Keratinocyte (primary cell): ENCODE measurements at regions not wholly inside any gene's neighbourhood (a gene's known extent, or its start where the extent isn't known, plus 50 kb on each side); places are given as distances from the start of the nearest gene placed in this dataset.
"Not testable (repeated sequence)": the region's sequence is repeated elsewhere in the genome, so short reads cannot be mapped to it uniquely, and the experiment has no call there.

Source experiments
- DNase-seq: peaks from one replicate; pipeline ENCODE4 v3.0.0-alpha.2; 2011; ENCODE audit warnings: low read depth, missing footprints, low spot score
- FAIRE-seq: peaks from 2 replicates; lab custom pipeline; 2011; peaks lifted over from hg19 to GRCh38; lab: Jason Lieb, UNC
- H2AFZ ChIP-seq: 2 replicates; pipeline ENCODE4 v1.6.0; 2012; ENCODE audit warnings: low read length, control low read depth, inconsistent platforms; ENCODE audit not compliant: control insufficient read depth
- H3K27ac ChIP-seq: 2 replicates; pipeline ENCODE4 v1.5.1; 2011; ENCODE audit warnings: low read length; ENCODE audit not compliant: control insufficient read depth, insufficient read depth
- H3K27me3 ChIP-seq: 3 replicates; pipeline ENCODE4 v1.6.0; 2011; ENCODE audit warnings: low read length; ENCODE audit not compliant: control insufficient read depth, insufficient read depth; ENCODE audit errors: extremely low read depth
- H3K36me3 ChIP-seq, 2 experiments: 2 replicates in 1 of 2; 3 replicates in 1 of 2; pipeline ENCODE4 v1.5.1; 2011; ENCODE audit warnings: low read length in 2 of 2, mild to moderate bottlenecking in 1 of 2; ENCODE audit not compliant: control insufficient read depth in 2 of 2, insufficient read depth in 2 of 2; ENCODE audit errors: extremely low read depth in 1 of 2
- H3K4me1 ChIP-seq: 3 replicates; pipeline ENCODE4 v1.5.1; 2011; ENCODE audit warnings: low read length; ENCODE audit not compliant: control insufficient read depth, insufficient read depth; ENCODE audit errors: extremely low read depth
- H3K4me2 ChIP-seq: 3 replicates; pipeline ENCODE4 v1.6.0; 2011; ENCODE audit warnings: low read depth, low read length; ENCODE audit not compliant: control insufficient read depth, insufficient read depth; ENCODE audit errors: extremely low read depth
- H3K4me3 ChIP-seq, 3 experiments: fragments of 200-600 bp in 1 of 3; sonication (generic) in 1 of 3; 2 replicates in 2 of 3; 3 replicates in 1 of 3; pipeline ENCODE4 v1.5.1; 2011 to 2016; ENCODE audit warnings: low read length in 3 of 3, mild to moderate bottlenecking in 3 of 3, control low read depth in 2 of 3, inconsistent platforms in 1 of 3, low read depth in 1 of 3, mixed read lengths in 1 of 3, mixed run types in 1 of 3, moderate library complexity in 1 of 3; ENCODE audit not compliant: control insufficient read depth in 2 of 3, insufficient read depth in 2 of 3; ENCODE audit errors: extremely low read depth in 1 of 3
- H3K79me2 ChIP-seq: 2 replicates; pipeline ENCODE4 v1.6.0; 2012; ENCODE audit warnings: low read length; ENCODE audit not compliant: control insufficient read depth, insufficient read depth
- H3K9ac ChIP-seq: 3 replicates; pipeline ENCODE4 v1.6.0; 2011; ENCODE audit warnings: low read length; ENCODE audit not compliant: control insufficient read depth, insufficient read depth; ENCODE audit errors: extremely low read depth
- H3K9me1 ChIP-seq: 3 replicates; pipeline ENCODE4 v1.6.0; 2011; ENCODE audit warnings: low read length; ENCODE audit not compliant: control insufficient read depth, insufficient read depth; ENCODE audit errors: extremely low read depth
- H3K9me3 ChIP-seq: 2 replicates; pipeline ENCODE4 v1.5.1; 2012; ENCODE audit warnings: low read depth, low read length; ENCODE audit not compliant: control insufficient read depth
- H4K20me1 ChIP-seq: 3 replicates; pipeline ENCODE4 v1.6.0; 2011; ENCODE audit warnings: low read length; ENCODE audit not compliant: control insufficient read depth, insufficient read depth; ENCODE audit errors: extremely low read depth
- CTCF ChIP-seq, 3 experiments: IDR thresholded peaks in 1 of 3; conservative IDR thresholded peaks in 1 of 3; optimal IDR thresholded peaks in 1 of 3; 2 replicates in 2 of 3; 3 replicates in 1 of 3; pipeline versions ENCODE3 to v1.5.1; 2011; ENCODE audit warnings: low read length in 3 of 3, mild to moderate bottlenecking in 3 of 3, moderate library complexity in 2 of 3, control low read depth in 1 of 3, inconsistent platforms in 1 of 3; ENCODE audit not compliant: insufficient read depth in 2 of 3; ENCODE audit errors: extremely low read depth in 1 of 3
- EZH2 ChIP-seq: IDR thresholded peaks from one replicate; pipeline ENCODE4 v1.6.1; 2012; ENCODE audit warnings: inconsistent platforms, mild to moderate bottlenecking, low read length, moderate library complexity
- dilution Hi-C: fragments of 300-500 bp; cut with MboI; formaldehyde crosslinking; loops from one replicate; pipeline ENCODE4 v1.7.0; 2020; ENCODE audit warnings: low sequenced_read_pairs; ENCODE audit not compliant: extremely low pct_ligation_motif_present
- small RNA-seq, 3 experiments: library from RNA; depleted of rRNA; stranded (forward); fragments of <200 nt; gene quantifications; one replicate each; pipeline ENCODE3, GENCODE V24; 2012; ENCODE audit warnings: low read depth in 3 of 3, low replicate concordance in 1 of 3; ENCODE audit not compliant: insufficient read length in 3 of 3

DNA sequence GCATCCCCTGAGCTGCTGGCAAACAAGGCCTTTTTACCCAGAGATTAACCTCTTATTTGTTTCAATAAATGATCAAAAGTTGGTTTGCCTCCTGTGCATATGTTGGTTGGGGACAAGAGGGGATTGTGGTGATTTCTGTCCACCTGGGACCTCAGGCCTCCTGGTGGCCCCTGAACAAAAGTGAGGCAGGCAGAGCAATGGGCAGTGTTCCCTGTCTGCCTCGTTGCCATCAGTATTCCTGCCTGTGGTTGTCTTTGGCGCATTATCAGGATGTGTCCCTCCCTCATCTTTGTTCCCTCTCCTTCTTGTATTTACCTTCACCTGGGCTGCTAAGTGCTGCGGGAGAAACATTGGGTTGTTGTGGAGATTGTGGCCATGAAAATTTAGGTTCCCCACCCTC is 65.3 kb upstream of the DRD5 start:
- dilution Hi-C loops, result no loop called here
- FAIRE-seq, result no peak
- no peaks in the 10 kb centered on the region for H3K4me1 ChIP-seq

GRCh38 chr4:9718246-9718939 is 63.0 kb upstream of the DRD5 start:
- H3K4me2 ChIP-seq, H3K27ac ChIP-seq, DNase-seq, H2AFZ ChIP-seq, H3K9ac ChIP-seq, H3K36me3 ChIP-seq, H3K79me2 ChIP-seq, H3K9me3 ChIP-seq, H4K20me1 ChIP-seq, H3K27me3 ChIP-seq, H3K4me1 ChIP-seq, H3K9me1 ChIP-seq, FAIRE-seq, H3K4me3 ChIP-seq, dilution Hi-C loops: not testable (repeated sequence)

More for the DNA sequence above, 65.3 kb upstream of the DRD5 start:
- Histone ChIP-seq H3K27ac (no peak overlapping the region), H3K9me3 (no peaks in the 10 kb centered on the region), H3K79me2 (no peaks in the 10 kb centered on the region), H3K4me2 (no peak overlapping the region), H3K9me1 (no peaks in the 10 kb centered on the region), H3K9ac (no peak overlapping the region), H3K36me3 (no peaks in the 10 kb centered on the region), H3K27me3 (no peaks in the 10 kb centered on the region), H4K20me1 (no peaks in the 10 kb centered on the region), H2AFZ (no peak overlapping the region), H3K4me3 (no peak overlapping the region)
- TF ChIP-seq CTCF (optimal IDR thresholded peaks at IDR 0.05 in 1 of 3, IDR thresholded peaks at IDR 0.05 in 1 of 3, conservative IDR thresholded peaks at IDR 0.05 in 1 of 3; ENCODE audit: extremely low read depth in 1 of 3, insufficient read depth in 2 of 3, low read length in 3 of 3), result no peak
- no peak for TF ChIP-seq EZH2
- no peak for DNase-seq

DNA sequence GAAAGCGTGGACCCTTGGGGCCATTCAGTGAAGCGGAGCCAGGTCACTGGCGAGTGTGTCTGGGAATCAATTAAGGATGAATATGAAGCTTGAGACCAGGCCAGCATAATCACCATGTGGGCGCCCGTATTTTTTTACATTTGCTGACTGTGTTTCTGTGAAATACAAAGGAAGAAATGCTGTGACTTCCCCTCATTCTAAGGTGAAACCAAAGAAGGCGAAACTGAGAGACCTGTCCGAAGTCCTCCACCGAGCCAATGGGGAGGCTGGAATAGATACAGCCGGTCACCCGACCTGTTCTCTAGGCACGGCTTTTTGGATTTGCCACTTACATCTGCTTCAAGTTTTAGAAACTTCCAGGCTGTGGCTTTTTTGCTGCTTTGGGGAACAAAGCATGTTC is 59.3 kb upstream of the DRD5 start:
- H3K4me2 ChIP-seq, H3K9me3 ChIP-seq, H3K79me2 ChIP-seq, H3K27ac ChIP-seq, H3K36me3 ChIP-seq, dilution Hi-C loops, H3K9me1 ChIP-seq, DNase-seq, H4K20me1 ChIP-seq, H2AFZ ChIP-seq, H3K4me1 ChIP-seq, H3K4me3 ChIP-seq, H3K27me3 ChIP-seq, H3K9ac ChIP-seq, FAIRE-seq: not testable (repeated sequence)

Small RNAs in the stretch of these regions (small RNA-seq; reads per million reads assigned to genes)
- gene MIR548I2 (0 reads per million in 3 experiments), gene RF00017 (0 reads per million in 3 experiments), gene SNRPCP13 (0 reads per million in 3 experiments)
